Stromal cell of bone marrow (primary cell): ENCODE measurements at regions not wholly inside any gene's neighbourhood (a gene's known extent, or its start where the extent isn't known, plus 50 kb on each side); places are given as distances from the start of the nearest gene placed in this dataset.

Source experiments
- DNase-seq: peaks from one replicate; pipeline ENCODE4 v3.0.0-alpha.2; 2012; ENCODE audit warnings: low read depth

DNA sequence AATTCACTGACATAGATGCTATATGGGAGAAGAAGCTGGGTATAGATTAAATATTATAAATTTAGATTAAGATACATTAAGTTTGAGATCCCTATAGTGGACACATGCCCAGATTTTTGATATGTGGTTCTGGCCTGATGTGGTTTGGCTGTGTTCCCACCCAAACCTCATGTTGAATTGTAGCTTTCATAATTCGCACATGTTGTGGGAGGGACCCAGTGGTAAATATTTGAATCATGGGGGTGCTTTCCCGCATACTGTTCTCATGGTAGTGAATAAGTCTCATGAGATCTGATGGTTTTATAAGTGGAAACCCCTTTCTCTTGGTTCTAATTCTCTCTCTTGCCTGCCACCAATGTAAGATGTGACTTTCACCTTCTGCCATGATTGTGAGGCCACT, 189.4 kb upstream of the CD96 start:
- DNase-seq: no peak

DNA sequence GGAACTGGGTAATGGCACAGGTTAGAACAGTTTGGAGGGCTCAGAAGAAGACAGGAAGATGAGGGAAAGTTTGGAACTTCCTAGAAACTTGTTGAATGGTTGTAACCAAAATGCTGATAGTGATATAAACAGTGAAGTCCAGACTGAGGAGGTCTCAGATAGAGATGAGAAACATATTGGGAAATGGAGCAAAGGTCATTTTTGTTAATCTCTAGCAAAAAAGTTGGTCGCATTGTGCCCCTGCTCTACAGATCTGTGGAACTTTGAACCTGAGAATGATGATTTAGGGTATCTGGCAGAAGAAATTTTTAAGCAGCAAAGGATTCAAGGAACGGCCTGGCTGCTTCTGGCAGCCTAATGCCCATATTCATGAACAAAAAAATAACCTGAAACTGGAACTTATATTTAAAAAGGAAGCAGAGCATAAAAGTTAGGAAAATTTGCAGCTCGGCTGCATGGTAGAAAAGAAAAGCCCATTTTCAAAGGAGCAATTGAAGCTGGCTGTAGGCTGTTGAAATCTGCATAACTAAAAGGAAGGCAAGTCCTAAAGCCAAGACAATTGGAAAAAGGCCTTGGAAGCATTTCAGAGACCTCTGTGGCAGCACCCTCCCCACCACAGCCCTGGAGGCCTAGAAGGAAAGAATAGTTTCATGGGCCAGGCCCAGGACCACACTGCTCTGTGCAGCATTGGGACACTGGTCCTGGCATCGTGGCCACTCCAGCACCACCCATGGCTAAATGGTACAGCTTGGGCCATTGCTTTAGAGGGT, 182.6 kb upstream of the CD96 start:
- no peak for DNase-seq

DNA sequence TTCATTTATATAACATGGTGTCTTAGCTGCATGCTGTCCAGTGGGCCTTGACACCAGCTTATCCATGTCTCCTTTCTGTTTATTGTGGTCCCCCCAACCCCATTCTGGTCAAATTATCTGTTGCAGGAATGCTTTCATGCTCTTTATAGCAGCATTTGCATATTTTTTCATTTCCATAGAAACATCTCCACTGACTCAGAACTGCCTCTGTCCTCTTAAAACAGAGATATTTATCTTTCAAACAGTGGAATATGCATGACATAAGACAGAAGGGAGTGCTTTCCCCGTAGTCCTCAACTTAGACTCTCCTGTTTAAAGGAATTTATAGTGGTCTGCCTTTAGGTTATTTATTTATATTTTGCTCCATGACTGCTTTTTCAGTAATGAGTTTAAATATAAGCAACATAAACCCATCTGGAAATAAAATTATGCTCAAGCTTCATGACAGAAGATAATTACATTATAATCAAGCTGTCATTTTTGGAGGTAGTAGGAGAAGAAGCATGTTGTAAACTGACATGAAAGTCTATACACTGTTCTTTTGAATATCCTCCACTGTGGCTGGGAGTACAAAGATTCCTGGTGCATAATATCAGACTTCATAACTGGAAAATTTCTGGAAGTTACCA, 179.5 kb upstream of the CD96 start:
- DNase-seq: no peak

DNA sequence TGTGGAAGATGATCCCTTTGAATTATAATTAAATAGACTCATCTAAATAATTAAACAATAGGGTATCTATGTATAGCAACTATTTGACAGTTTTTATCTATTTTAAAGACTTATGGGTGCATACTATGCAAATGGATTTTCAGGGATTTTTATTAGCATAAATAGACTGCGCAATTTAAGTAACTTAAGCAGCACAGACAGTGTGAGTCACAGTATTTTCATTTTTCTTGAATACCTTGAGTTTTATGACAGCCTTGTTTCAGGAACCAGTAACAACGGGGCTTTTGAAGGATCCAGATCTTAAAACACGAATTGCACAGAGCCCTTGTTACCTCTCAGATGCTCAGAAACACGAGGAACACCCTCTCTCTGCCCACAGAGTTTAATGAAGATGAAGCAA, 175.5 kb upstream of the CD96 start:
- no peak for DNase-seq

DNA sequence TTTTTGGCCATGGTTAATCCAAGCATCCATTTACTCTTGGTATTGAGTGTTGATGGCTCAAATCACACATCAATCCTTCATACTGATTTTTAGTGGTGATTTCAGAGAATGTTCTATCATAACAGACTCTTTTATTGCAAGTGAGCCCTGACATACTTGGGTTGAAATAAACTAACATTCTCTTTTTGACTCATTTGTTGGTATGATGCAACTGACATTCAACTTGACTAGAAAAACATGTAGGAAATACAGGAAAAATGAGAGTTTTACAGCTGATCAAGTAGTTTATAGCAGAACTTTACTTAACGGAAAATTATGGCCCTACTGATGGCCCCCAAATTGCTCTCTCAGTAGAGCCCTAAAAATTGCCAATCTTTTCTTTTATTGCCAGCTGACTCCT, 173.9 kb upstream of the CD96 start:
- no peak for DNase-seq

DNA sequence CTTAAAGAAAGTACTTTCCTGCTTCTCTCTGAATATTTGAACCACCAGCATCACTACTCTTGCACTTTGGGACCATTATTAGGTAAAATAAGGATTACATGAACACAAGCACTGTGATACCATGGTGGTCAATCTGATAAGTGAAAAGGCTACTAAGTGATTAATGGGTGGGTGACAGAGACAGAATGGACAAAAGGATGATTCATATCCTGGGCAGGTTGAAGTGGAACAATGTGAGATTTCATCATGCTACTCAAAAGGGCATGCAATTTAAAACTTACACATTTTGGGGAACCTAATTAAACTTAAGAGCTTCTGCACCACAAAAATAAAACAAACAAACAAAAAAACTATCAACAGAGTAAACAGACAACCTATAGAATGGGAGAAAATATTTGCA, 172.0 kb upstream of the CD96 start:
- no peak for DNase-seq

DNA sequence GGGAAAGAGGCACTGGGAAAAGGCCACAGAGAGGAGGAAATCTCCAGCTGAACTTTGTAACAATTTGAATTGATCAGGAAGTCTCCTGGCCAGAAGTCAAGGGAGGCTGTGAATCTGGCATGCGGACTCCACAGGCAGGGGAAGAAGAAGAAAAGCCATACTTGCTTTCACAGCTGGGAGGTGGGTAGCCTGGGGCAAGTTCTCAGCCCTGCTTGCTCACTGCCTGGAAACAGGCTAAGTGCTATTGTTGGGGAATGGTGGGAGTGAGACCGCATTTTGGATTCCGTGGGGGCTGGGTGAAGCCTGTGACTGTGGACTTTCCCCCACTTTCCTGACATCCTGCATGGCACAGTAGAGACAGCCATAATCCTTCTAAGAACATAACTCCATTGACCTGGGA, 168.8 kb upstream of the CD96 start:
- no peak for DNase-seq

DNA sequence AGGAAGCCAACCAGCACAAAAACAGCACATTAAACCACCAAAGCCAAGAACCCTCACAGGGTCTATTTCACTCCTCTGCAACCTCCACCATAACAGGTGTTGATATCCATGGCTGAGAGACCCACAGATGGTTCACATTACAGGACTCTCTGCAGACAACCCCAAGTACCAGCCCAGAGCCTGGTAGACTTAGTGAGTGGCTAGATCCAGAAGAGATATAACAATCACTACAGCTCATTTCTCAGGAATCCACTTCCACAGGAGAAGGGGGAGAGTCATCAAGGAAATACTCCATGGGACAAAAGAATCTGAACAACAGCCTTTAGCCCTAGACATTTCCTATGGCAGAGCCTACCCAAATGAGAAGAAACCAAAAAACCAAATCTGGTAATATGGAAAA, 168.1 kb upstream of the CD96 start:
- no peak for DNase-seq

DNA sequence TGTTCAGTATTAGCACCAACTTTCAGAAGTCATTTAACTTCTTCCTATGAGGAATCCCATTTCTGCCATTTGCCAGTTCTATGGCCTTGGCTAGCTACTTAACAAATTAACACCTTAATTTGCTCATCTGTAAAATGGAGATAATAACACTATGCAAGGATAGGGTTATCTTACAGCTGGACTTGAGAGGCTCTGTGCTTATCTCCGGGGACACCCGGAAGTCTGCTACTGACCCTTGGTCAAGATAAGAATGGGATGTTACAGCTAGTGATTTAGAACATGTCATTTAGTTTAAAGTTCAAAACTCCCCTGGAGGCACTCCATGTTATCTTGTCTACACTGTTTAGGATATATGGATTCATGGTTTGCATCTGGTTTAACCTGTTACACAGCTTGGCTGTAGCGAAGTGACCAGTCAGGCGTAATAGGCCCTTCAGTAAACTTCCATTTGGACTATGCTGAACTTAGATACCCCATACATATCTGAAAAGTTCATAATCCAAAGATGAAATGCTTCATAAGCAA, 156.0 kb upstream of the CD96 start:
- DNase-seq: no peak

DNA sequence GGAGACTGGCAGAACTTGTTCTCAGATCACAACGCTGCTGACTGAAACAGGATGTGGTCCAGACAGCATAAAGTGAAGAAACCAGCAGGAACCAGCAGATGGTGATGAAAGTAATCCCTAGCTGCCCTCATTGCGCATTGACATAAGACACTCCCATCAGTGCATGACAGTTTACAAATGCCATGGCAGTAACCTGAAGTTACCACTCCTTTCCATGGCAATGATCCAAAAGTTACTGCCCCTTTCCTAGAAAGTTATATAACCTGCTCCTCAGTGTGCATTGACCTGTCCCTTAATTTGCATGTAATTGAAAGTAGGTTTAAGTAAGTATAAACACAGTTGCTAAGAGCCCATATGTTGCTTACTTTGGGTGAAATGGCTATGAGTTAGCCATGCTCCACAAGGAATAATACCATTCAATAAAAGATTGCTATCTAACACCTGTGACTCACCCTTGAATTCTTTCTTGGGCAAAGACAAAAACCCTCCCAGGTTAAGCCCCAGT, 149.1 kb upstream of the CD96 start:
- no peak for DNase-seq

DNA sequence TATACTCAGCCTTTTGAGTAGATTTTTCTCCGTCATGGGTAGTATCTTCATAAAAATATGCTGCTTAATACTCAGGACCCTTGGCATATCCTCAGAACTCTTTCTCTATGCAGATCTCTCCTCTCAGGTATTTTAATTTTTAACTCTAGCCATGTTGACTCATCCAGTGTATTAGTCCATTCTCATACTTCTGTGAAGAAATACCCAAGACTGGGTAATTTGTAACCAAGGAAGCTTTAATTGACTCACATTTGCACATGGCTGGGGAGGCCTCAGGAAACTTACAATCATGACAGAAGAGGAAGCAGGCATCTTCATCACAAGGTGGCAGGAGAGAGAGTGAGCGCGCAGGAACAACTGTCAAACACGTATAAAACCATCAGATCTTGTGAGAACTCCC, 129.3 kb upstream of the CD96 start:
- no peak for DNase-seq

DNA sequence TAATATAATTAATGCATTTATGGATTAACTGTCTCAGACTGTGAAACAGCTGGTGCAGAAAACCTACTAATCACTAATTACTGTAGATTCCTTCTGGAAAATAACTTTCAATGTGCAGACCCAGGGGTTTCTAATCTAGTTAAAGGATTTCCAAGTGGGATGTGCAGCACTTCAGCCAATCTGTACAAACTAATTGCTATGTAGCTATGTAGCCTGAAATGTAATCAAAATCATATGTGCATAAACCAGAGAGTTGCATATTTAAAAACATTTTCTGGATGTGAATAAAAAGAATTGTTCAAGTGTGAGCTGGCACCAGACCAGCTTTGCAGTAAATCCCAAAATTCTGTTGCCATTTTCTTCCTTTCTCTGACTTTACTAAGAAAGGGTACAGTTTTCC, 127.5 kb upstream of the CD96 start:
- no peak for DNase-seq

DNA sequence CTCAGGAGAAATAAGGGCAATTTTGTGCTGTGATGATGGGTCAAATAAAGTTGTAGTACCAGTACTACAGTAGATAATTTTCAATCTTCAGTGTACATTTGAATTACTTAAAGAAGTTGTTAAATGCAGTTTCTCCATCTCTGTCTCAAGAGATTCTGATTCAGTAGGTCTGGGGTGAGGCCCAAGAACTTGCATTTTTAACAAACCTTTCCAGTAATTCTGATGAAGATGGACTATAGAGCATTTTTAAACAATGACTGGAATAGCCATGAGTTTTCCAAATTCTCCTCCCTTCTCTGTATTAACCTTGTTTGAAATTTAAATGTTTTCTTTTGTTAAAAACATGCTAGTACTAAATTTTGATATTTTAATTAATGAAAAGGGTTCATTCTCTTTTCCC, 127.0 kb upstream of the CD96 start:
- no peak for DNase-seq

DNA sequence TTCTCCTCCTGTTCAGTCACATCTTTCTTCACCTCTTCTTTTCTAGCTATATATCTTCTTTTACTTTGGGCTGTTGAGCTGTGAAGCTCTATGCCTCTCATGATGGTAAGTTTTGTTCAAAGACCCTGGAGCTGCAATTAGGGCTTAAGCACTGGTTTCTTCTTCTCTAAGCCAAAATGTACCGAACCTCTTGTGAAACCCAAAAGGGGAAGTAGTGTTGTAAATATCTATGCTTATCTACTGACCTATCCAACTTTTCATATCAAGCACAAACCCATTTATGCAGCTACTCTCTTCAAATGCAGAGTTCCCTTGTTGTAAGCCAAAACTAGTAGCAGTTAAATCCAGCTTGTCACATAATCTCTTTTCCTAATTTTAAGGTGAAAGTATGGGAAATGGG, 123.6 kb upstream of the CD96 start:
- no peak for DNase-seq

DNA sequence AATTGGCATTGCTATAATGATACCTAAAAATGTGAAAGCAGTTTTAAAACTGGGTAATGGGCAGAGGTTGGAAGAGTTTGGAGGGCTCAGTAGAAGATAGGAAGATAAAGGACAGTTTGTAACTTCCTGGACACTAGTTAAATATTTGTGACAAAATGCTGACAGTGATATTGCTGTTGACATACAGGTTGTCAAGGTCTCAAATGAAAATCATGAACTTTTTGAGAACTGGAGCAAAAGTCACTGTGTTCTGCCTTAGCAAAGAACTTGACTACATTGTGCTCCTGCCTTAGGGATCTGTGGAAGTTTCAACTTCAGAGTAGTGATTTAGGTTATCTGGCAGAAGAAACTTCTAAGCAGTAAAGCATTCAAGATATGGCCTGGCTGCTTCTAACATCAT, 113.7 kb upstream of the CD96 start:
- no peak for DNase-seq

DNA sequence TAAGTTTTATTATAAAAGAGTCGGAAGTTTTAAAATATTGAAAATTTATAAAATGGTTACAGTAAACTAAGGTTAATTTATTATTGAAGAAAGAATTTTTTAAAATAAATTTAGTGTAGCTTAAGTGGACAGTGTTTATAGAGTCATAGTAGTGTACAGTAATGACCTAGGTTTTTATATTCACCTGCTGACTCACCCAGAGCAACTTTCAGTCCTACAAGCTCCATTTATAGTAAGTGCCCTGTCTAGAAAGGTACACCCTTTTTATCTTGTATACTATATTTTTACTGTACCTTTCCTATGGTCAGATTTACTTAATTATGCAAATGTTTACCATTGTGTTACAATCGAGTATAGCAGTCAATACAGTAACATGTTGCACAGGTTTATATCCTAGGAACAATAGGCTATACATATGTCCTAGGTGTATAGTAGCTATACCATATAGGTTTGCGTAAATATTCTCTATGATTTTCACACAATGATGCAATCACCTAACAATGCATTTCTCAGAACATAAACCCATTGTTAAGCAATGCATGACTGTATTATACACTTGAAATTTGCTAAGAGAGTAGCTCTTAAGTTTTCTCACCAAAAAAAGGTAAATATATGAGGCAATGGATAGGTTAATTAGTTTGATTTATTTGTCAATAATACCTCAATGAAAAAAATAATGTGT, 106.9 kb upstream of the CD96 start:
- no peak for DNase-seq

DNA sequence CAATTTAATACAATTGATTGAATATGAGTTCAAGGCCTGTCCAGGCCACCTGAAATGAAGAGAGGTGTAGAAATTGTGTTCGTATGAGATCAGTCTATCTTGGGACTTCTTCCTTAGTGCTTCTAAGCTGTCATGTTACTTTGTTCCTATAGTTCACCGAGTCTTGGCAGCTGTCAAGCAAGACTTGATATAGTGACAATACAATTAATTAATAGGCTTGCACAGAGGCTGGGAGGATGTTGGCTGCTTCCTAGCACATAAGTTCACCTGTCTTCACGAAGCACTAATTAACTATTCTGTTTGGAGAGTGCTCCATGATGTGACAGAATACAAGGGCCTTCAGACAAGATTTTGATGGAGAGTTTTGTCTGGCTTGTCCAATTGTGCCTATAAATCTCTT, 103.7 kb upstream of the CD96 start:
- no peak for DNase-seq

DNA sequence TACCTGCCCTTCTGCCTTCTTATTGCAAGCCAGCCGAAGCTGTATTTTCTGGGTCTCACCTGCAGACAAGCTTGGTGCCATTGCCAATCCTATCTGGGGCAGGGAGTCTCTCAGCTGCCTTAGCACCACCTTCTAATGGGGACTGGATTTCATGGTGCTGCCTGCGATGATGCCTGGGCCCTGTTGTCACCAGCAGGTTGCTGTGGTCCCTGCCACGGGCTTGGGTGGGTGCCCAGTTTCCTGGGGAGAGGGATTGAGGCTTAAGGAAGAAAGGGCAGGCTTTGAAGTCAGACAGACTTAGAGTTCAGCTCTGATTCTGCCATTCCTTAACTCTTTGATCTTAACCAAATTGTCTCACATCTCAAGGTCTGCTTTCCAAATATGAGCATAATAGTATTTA, 87.4 kb upstream of the CD96 start:
- DNase-seq: no peak

DNA sequence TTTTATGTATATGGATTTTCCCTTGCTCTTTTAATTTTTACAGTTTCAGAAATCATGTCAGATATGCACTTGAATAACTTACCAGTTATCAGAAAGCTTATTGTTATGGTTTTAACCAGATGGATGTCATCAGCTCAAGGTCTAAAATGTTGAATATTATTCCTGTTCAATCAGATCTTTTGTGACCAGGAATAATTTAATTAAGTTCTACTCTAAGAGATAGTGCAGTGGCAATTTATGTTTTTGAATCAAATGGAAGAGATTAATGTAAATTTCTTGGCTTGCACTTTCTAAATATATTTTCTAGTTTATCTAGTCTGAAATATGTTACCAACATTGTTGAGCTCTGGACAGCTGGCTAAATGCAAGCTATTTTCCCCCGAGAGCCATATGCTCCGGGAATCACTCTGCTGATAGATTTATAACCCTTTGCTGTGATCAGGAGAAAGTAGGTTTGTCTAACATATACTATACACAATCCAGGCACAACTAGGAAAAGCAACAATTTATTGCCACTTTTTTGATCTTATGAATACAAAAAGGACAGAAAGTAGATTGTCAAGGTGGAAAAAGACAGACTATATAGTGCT, 76.8 kb upstream of the CD96 start:
- no peak for DNase-seq

DNA sequence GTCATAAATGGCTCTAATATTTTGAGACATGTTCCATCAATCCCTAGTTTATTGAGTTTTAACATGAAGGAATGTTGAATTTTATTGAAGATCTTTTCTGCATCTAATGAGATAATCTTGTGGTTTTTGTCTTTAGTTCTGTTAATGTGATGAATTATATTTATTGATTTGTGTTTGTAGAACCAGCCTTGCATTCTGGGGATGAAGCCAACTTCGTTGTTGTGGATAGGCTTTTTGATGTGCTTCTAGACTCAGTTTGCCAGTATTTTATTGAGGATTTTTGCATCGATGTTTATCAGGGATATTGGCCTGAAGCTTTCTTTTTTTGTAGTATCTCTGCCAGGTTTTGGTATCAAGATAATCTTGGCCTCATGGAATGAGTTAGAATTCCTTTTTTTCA, 72.0 kb upstream of the CD96 start:
- DNase-seq: no peak

DNA sequence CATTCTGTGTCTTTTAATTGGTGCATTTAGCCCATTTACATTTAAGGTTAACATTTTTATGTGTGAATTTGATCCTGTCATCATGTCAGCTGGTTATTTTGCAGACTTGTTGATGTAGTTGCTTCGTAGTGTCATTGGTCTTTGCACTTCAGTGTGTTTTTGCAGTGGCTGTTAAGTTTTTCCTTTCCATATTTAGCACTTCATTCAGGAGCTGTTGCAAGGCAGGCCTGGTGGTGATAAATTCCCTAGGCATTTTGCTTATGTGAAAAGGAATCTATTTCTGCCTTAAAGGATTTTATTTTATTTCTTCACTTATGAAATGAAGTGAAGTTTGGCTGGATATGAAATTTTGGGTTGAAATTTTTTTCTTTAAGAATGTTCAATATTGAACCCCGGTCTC, 70.2 kb upstream of the CD96 start:
- DNase-seq: no peak

DNA sequence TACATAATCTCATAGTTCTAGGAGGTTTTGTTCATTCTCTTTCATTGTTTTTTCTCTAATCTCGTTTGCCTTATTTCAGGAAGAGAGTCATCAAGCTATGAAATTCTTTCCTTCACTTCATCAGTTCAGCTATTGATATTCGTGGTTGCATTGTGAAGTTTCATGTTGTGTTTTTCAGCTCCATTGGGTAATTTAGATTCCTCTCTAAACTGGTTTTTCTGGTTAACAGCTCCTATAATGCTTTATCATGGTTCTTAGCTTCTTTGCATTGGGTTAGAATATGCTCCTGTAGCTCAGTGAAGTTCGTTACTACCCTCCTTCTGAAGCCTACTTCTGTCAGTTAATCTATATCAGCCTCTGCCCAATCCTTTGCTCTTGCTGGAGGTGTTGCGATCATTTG, 69.4 kb upstream of the CD96 start:
- DNase-seq: no peak

DNA sequence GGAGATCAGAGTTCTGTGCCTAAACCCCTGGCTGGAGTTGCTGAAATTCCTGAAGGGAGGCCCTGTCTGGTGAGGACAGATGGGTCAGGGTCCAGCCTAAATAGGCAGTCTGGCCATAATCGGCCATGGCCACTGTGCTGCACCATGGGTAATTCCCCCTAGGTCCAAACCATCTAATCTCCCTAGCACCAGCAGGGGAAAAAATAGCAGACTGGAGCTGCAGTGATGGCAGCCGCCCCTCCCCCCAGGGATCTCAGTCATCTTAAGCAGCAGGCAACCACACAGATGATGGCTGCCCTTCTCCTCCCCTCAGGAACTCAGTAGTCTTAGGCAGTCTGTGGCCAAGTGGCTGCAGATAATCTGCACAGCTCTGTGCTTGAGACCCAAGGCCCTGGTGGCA, 68.4 kb upstream of the CD96 start:
- no peak for DNase-seq
